ENCODE measurements at regions not wholly inside any gene's neighbourhood (a gene's known extent, or its start where the extent isn't known, plus 50 kb on each side); places are given as distances from the start of the nearest gene placed in this dataset.

DNA sequence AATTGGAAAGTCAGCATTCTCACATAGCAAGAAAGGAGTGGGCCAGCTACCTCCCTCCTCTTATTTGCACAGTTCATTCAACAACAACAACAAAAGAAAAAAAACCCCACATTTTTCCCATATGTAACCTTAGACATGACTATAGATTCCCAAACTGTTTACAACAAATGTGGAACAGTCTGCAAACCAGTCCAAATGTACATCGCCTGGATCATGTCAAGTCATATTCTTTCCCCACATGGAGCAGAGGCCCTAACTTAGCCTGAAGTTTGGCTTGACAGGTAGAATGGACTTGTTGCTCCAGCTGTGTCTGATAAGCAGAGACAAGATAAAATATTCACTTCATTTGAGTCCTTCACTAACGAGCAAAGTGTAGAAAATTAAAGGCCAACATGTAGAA, 81.7 kb upstream of the COL24A1 start:
- no peaks in the 10 kb centered on the region for H3K36me3 ChIP-seq (ENCODE audit: control insufficient read depth, insufficient read depth, low read length)
- no peak overlapping the region for H2BK120ac ChIP-seq (ENCODE audit: low read depth, low read length)
- no peak overlapping the region for H3K27ac ChIP-seq (ENCODE audit: low read depth, low read length)
- no peak overlapping the region for H2BK5ac ChIP-seq (ENCODE audit: low read length)
- DNase-seq: no peak
- H3K9ac ChIP-seq (ENCODE audit: low read length): no peak overlapping the region
- H3K4me1 ChIP-seq (ENCODE audit: control insufficient read depth, low read depth, low read length): no peaks in the 10 kb centered on the region
- WGBS (ENCODE audit: extremely low coverage, insufficient coverage, low lambda C conversion rate): no CpG with 5 or more reads among the region's 2 CpGs
- H4K8ac ChIP-seq (ENCODE audit: low read depth, low read length): no peak overlapping the region
- no peak overlapping the region for H3K23ac ChIP-seq (ENCODE audit: low read length)
- H3K56ac ChIP-seq (ENCODE audit: low read length): no peak overlapping the region
- H3K79me1 ChIP-seq (ENCODE audit: low read length): no peaks in the 10 kb centered on the region
- H4K5ac ChIP-seq (ENCODE audit: low read length): no peak overlapping the region
- H2AK5ac ChIP-seq (ENCODE audit: low read length): no peak overlapping the region
- no peak overlapping the region for H3K4ac ChIP-seq (ENCODE audit: low read depth, low read length)
- H3K4me2 ChIP-seq (ENCODE audit: low read length): no peak overlapping the region
- H3K79me2 ChIP-seq (ENCODE audit: control insufficient read depth, insufficient read depth, low read length): no peaks in the 10 kb centered on the region
- no peak overlapping the region for H3K4me3 ChIP-seq (ENCODE audit: low read length)
- H3K27me3 ChIP-seq (ENCODE audit: insufficient read depth, low read length, poor library complexity): no peaks in the 10 kb centered on the region
- H2BK15ac ChIP-seq (replicated peaks; ENCODE audit: low read depth): no peak overlapping the region
- no peak overlapping the region for H3K18ac ChIP-seq (ENCODE audit: low read length)

DNA sequence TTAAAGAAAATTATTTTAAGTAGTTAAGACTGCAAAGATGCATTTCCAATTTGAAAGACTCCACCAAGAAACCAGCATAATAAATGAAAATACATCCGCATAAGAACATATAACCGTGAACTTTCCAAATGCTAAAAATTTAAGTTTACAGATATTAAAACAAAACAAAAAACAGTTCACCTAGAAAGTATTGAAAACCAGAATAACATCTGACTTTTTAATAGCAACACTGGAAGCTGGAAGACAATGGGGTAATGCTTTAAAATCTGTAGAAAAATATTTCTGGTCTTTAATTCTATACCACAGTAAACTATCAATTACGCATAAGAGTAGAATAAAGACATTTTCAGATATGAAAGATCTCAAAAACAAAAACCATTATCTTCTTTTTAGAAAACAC, 79.3 kb upstream of the COL24A1 start:
- H2BK5ac ChIP-seq (ENCODE audit: low read length): no peak overlapping the region
- H3K4me3 ChIP-seq (ENCODE audit: low read length): no peak overlapping the region
- no peak overlapping the region for H3K4me2 ChIP-seq (ENCODE audit: low read length)
- H3K79me1 ChIP-seq (ENCODE audit: low read length): no peaks in the 10 kb centered on the region
- WGBS (ENCODE audit: extremely low coverage, insufficient coverage, low lambda C conversion rate): no CpG with 5 or more reads among the region's 3 CpGs
- H3K4ac ChIP-seq (ENCODE audit: low read depth, low read length): no peak overlapping the region
- no peak overlapping the region for H2BK120ac ChIP-seq (ENCODE audit: low read depth, low read length)
- no peak overlapping the region for H3K56ac ChIP-seq (ENCODE audit: low read length)
- H2AK5ac ChIP-seq (ENCODE audit: low read length): no peak overlapping the region
- DNase-seq: no peak
- no peak overlapping the region for H4K5ac ChIP-seq (ENCODE audit: low read length)
- no peak overlapping the region for H3K9ac ChIP-seq (ENCODE audit: low read length)
- no peaks in the 10 kb centered on the region for H3K79me2 ChIP-seq (ENCODE audit: control insufficient read depth, insufficient read depth, low read length)
- no peaks in the 10 kb centered on the region for H3K36me3 ChIP-seq (ENCODE audit: control insufficient read depth, insufficient read depth, low read length)
- H2BK15ac ChIP-seq (replicated peaks; ENCODE audit: low read depth): no peak overlapping the region
- H3K27me3 ChIP-seq (ENCODE audit: insufficient read depth, low read length, poor library complexity): no peaks in the 10 kb centered on the region
- H4K8ac ChIP-seq (ENCODE audit: low read depth, low read length): no peak overlapping the region
- H3K4me1 ChIP-seq (ENCODE audit: control insufficient read depth, low read depth, low read length): no peaks in the 10 kb centered on the region
- no peak overlapping the region for H3K18ac ChIP-seq (ENCODE audit: low read length)
- no peak overlapping the region for H3K23ac ChIP-seq (ENCODE audit: low read length)
- H3K27ac ChIP-seq (ENCODE audit: low read depth, low read length): no peak overlapping the region

DNA sequence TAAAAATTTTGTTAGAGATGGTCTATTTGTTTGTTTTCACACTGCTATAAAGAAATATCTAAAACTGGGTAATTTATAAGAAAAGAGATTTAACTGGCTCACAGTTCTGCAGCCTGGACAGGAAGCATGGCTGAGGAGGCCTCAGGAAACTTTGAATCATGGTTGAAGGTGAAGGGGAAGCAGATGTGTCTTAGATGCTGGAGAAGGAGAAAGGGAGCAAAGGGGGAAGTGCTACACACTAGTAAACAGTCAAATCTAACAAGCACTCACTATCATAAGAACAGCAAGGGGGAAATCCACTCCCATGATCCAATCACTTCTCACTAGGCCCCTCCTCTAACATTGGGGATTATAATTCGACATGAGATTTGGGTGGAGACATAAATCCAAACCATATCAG, 76.8 kb upstream of the COL24A1 start:
- no peak overlapping the region for H3K27ac ChIP-seq (ENCODE audit: low read depth, low read length)
- WGBS (ENCODE audit: extremely low coverage, insufficient coverage, low lambda C conversion rate): no CpG with 5 or more reads among the region's 1 CpG
- H2BK5ac ChIP-seq (ENCODE audit: low read length): no peak overlapping the region
- H3K23ac ChIP-seq (ENCODE audit: low read length): no peak overlapping the region
- no peaks in the 10 kb centered on the region for H3K79me1 ChIP-seq (ENCODE audit: low read length)
- H4K5ac ChIP-seq (ENCODE audit: low read length): no peak overlapping the region
- H3K4me3 ChIP-seq (ENCODE audit: low read length): no peak overlapping the region
- H2BK15ac ChIP-seq (replicated peaks; ENCODE audit: low read depth): no peak overlapping the region
- no peak overlapping the region for H3K56ac ChIP-seq (ENCODE audit: low read length)
- no peaks in the 10 kb centered on the region for H3K27me3 ChIP-seq (ENCODE audit: insufficient read depth, low read length, poor library complexity)
- no peaks in the 10 kb centered on the region for H3K79me2 ChIP-seq (ENCODE audit: control insufficient read depth, insufficient read depth, low read length)
- H3K9ac ChIP-seq (ENCODE audit: low read length): no peak overlapping the region
- no peak overlapping the region for H2BK120ac ChIP-seq (ENCODE audit: low read depth, low read length)
- H4K8ac ChIP-seq (ENCODE audit: low read depth, low read length): no peak overlapping the region
- no peaks in the 10 kb centered on the region for H3K4me1 ChIP-seq (ENCODE audit: control insufficient read depth, low read depth, low read length)
- H3K36me3 ChIP-seq (ENCODE audit: control insufficient read depth, insufficient read depth, low read length): no peaks in the 10 kb centered on the region
- no peak overlapping the region for H3K4ac ChIP-seq (ENCODE audit: low read depth, low read length)
- no peak overlapping the region for H2AK5ac ChIP-seq (ENCODE audit: low read length)
- DNase-seq: no peak
- H3K18ac ChIP-seq (ENCODE audit: low read length): no peak overlapping the region
- H3K4me2 ChIP-seq (ENCODE audit: low read length): no peak overlapping the region

DNA sequence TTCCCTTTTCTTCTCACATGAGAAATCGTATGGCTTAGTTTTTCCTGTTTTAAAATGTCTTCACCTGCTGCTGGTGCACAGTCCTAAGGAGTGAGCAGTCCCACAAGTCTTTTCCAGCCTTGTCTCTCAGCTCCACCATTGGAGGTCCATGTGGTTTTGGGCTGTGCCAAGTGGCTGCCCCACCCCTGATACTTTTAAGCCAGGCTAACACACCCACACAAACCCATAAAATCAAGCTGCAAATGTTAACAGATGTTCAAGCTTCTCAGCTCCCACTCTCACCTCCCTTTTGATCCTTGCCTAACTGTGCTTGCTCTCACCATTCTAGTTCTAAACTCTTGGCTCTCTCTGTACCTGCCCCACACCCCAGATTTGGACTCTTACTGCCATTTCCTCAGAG, 74.5 kb upstream of the COL24A1 start:
- no peak overlapping the region for H4K8ac ChIP-seq (ENCODE audit: low read depth, low read length)
- H3K4me2 ChIP-seq (ENCODE audit: low read length): no peak overlapping the region
- DNase-seq: no peak
- H2BK15ac ChIP-seq (replicated peaks; ENCODE audit: low read depth): no peak overlapping the region
- no peak overlapping the region for H3K4ac ChIP-seq (ENCODE audit: low read depth, low read length)
- H3K4me3 ChIP-seq (ENCODE audit: low read length): no peak overlapping the region
- H3K9ac ChIP-seq (ENCODE audit: low read length): no peak overlapping the region
- no peak overlapping the region for H3K23ac ChIP-seq (ENCODE audit: low read length)
- no peak overlapping the region for H4K5ac ChIP-seq (ENCODE audit: low read length)
- no peaks in the 10 kb centered on the region for H3K79me1 ChIP-seq (ENCODE audit: low read length)
- no peaks in the 10 kb centered on the region for H3K36me3 ChIP-seq (ENCODE audit: control insufficient read depth, insufficient read depth, low read length)
- no peaks in the 10 kb centered on the region for H3K79me2 ChIP-seq (ENCODE audit: control insufficient read depth, insufficient read depth, low read length)
- H3K56ac ChIP-seq (ENCODE audit: low read length): no peak overlapping the region
- no peaks in the 10 kb centered on the region for H3K27me3 ChIP-seq (ENCODE audit: insufficient read depth, low read length, poor library complexity)
- no CpG with 5 or more reads among the region's 1 CpG for WGBS (ENCODE audit: extremely low coverage, insufficient coverage, low lambda C conversion rate)
- H3K27ac ChIP-seq (ENCODE audit: low read depth, low read length): no peak overlapping the region
- no peak overlapping the region for H3K18ac ChIP-seq (ENCODE audit: low read length)
- no peak overlapping the region for H2BK120ac ChIP-seq (ENCODE audit: low read depth, low read length)
- no peaks in the 10 kb centered on the region for H3K4me1 ChIP-seq (ENCODE audit: control insufficient read depth, low read depth, low read length)
- H2AK5ac ChIP-seq (ENCODE audit: low read length): no peak overlapping the region
- H2BK5ac ChIP-seq (ENCODE audit: low read length): no peak overlapping the region

DNA sequence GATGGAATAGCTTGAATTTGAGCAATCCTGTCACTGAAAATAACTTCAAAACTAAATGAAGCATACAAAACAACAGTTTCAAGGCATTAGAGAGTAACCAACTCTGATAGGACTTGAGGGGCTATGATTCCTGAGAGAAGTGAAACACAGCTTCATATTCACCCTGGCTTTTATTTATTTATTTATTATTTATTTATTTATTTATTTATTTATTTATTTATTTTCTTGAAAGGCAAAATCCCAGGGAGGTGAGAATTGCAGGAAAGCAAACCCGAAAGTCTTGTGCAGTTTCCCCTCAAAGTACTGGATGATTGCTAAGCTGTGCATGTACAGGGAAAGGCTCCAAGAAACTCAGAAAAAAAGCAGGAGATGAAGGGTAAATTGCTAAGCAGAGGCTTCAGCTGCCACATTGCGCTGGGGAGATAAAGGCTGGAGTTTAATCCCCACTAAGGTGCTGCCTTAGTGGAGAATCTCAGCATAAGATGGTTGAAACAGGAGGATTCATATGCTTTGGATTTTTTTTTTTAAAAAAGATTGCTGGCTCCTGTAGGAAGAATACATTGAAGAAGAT, 72.9 kb upstream of the COL24A1 start:
- Histone ChIP-seq H3K27ac (ENCODE audit: low read depth, low read length) (no peak overlapping the region), H3K18ac (ENCODE audit: low read length) (no peak overlapping the region), H3K9ac (ENCODE audit: low read length) (no peak overlapping the region), H3K4ac (ENCODE audit: low read depth, low read length) (no peak overlapping the region), H3K36me3 (ENCODE audit: control insufficient read depth, insufficient read depth, low read length) (no peaks in the 10 kb centered on the region), H2BK120ac (ENCODE audit: low read depth, low read length) (no peak overlapping the region), H3K4me3 (ENCODE audit: low read length) (no peak overlapping the region), H3K56ac (ENCODE audit: low read length) (no peak overlapping the region), H3K79me2 (ENCODE audit: control insufficient read depth, insufficient read depth, low read length) (no peaks in the 10 kb centered on the region), H3K4me1 (ENCODE audit: control insufficient read depth, low read depth, low read length) (no peaks in the 10 kb centered on the region), H4K8ac (ENCODE audit: low read depth, low read length) (no peak overlapping the region), H2AK5ac (ENCODE audit: low read length) (no peak overlapping the region), H3K79me1 (ENCODE audit: low read length) (no peaks in the 10 kb centered on the region), H3K27me3 (ENCODE audit: insufficient read depth, low read length, poor library complexity) (no peaks in the 10 kb centered on the region), H3K4me2 (ENCODE audit: low read length) (no peak overlapping the region), H4K5ac (ENCODE audit: low read length) (no peak overlapping the region), H2BK5ac (ENCODE audit: low read length) (no peak overlapping the region), H2BK15ac (replicated peaks; ENCODE audit: low read depth) (no peak overlapping the region), H3K23ac (ENCODE audit: low read length) (no peak overlapping the region)
- DNase-seq: no peak
- WGBS (ENCODE audit: extremely low coverage, insufficient coverage, low lambda C conversion rate): no CpG with 5 or more reads among the region's 2 CpGs

DNA sequence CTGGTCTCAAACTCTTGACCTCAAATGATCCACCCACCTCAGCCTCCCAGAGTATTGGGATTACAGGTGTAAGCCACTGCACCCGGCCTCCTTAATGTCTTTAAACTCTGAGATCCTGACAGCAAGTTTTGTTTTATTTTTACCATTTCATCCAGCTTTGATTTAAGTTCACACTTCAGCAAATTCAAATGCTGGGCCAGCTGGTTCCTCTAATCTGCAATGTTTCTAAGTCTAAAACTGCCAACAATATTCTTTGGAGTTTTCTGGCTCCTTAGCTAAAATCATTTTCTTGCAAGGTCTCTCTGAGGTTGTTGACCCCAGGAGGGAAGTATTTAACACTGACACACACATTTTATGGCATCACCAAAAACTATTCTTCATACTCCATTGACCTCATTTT, 72.0 kb upstream of the COL24A1 start:
- no peak overlapping the region for H3K27ac ChIP-seq (ENCODE audit: low read depth, low read length)
- no peak overlapping the region for H3K23ac ChIP-seq (ENCODE audit: low read length)
- H2AK5ac ChIP-seq (ENCODE audit: low read length): no peak overlapping the region
- DNase-seq: no peak
- H3K4me2 ChIP-seq (ENCODE audit: low read length): no peak overlapping the region
- no peak overlapping the region for H3K9ac ChIP-seq (ENCODE audit: low read length)
- H3K36me3 ChIP-seq (ENCODE audit: control insufficient read depth, insufficient read depth, low read length): no peaks in the 10 kb centered on the region
- H2BK120ac ChIP-seq (ENCODE audit: low read depth, low read length): no peak overlapping the region
- no peak overlapping the region for H2BK5ac ChIP-seq (ENCODE audit: low read length)
- no peak overlapping the region for H4K5ac ChIP-seq (ENCODE audit: low read length)
- H3K79me1 ChIP-seq (ENCODE audit: low read length): no peaks in the 10 kb centered on the region
- H3K27me3 ChIP-seq (ENCODE audit: insufficient read depth, low read length, poor library complexity): no peaks in the 10 kb centered on the region
- no peak overlapping the region for H3K56ac ChIP-seq (ENCODE audit: low read length)
- no CpG with 5 or more reads among the region's 1 CpG for WGBS (ENCODE audit: extremely low coverage, insufficient coverage, low lambda C conversion rate)
- no peaks in the 10 kb centered on the region for H3K79me2 ChIP-seq (ENCODE audit: control insufficient read depth, insufficient read depth, low read length)
- H3K4me1 ChIP-seq (ENCODE audit: control insufficient read depth, low read depth, low read length): no peaks in the 10 kb centered on the region
- no peak overlapping the region for H3K4me3 ChIP-seq (ENCODE audit: low read length)
- no peak overlapping the region for H4K8ac ChIP-seq (ENCODE audit: low read depth, low read length)
- no peak overlapping the region for H3K4ac ChIP-seq (ENCODE audit: low read depth, low read length)
- H3K18ac ChIP-seq (ENCODE audit: low read length): no peak overlapping the region
- no peak overlapping the region for H2BK15ac ChIP-seq (replicated peaks; ENCODE audit: low read depth)
